Keratinocyte (primary cell): ENCODE measurements at regions not wholly inside any gene's neighbourhood (a gene's known extent, or its start where the extent isn't known, plus 50 kb on each side); places are given as distances from the start of the nearest gene placed in this dataset.

ENCODE experiments used
- DNase-seq: peaks from one replicate; pipeline ENCODE4 v3.0.0-alpha.2; 2011; ENCODE audit warnings: low read depth, missing footprints, low spot score
- FAIRE-seq: peaks from 2 replicates; lab custom pipeline; 2011; peaks lifted over from hg19 to GRCh38; lab: Jason Lieb, UNC
- H2AFZ ChIP-seq: 2 replicates; pipeline ENCODE4 v1.6.0; 2012; ENCODE audit warnings: low read length, control low read depth, inconsistent platforms; ENCODE audit not compliant: control insufficient read depth
- H3K27ac ChIP-seq: 2 replicates; pipeline ENCODE4 v1.5.1; 2011; ENCODE audit warnings: low read length; ENCODE audit not compliant: control insufficient read depth, insufficient read depth
- H3K27me3 ChIP-seq: 3 replicates; pipeline ENCODE4 v1.6.0; 2011; ENCODE audit warnings: low read length; ENCODE audit not compliant: control insufficient read depth, insufficient read depth; ENCODE audit errors: extremely low read depth
- H3K36me3 ChIP-seq, 2 experiments: 2 replicates in 1 of 2; 3 replicates in 1 of 2; pipeline ENCODE4 v1.5.1; 2011; ENCODE audit warnings: low read length in 2 of 2, mild to moderate bottlenecking in 1 of 2; ENCODE audit not compliant: control insufficient read depth in 2 of 2, insufficient read depth in 2 of 2; ENCODE audit errors: extremely low read depth in 1 of 2
- H3K4me1 ChIP-seq: 3 replicates; pipeline ENCODE4 v1.5.1; 2011; ENCODE audit warnings: low read length; ENCODE audit not compliant: control insufficient read depth, insufficient read depth; ENCODE audit errors: extremely low read depth
- H3K4me2 ChIP-seq: 3 replicates; pipeline ENCODE4 v1.6.0; 2011; ENCODE audit warnings: low read depth, low read length; ENCODE audit not compliant: control insufficient read depth, insufficient read depth; ENCODE audit errors: extremely low read depth
- H3K4me3 ChIP-seq, 3 experiments: fragments of 200-600 bp in 1 of 3; sonication (generic) in 1 of 3; 2 replicates in 2 of 3; 3 replicates in 1 of 3; pipeline ENCODE4 v1.5.1; 2011 to 2016; ENCODE audit warnings: low read length in 3 of 3, mild to moderate bottlenecking in 3 of 3, control low read depth in 2 of 3, inconsistent platforms in 1 of 3, low read depth in 1 of 3, mixed read lengths in 1 of 3, mixed run types in 1 of 3, moderate library complexity in 1 of 3; ENCODE audit not compliant: control insufficient read depth in 2 of 3, insufficient read depth in 2 of 3; ENCODE audit errors: extremely low read depth in 1 of 3
- H3K79me2 ChIP-seq: 2 replicates; pipeline ENCODE4 v1.6.0; 2012; ENCODE audit warnings: low read length; ENCODE audit not compliant: control insufficient read depth, insufficient read depth
- H3K9ac ChIP-seq: 3 replicates; pipeline ENCODE4 v1.6.0; 2011; ENCODE audit warnings: low read length; ENCODE audit not compliant: control insufficient read depth, insufficient read depth; ENCODE audit errors: extremely low read depth
- H3K9me1 ChIP-seq: 3 replicates; pipeline ENCODE4 v1.6.0; 2011; ENCODE audit warnings: low read length; ENCODE audit not compliant: control insufficient read depth, insufficient read depth; ENCODE audit errors: extremely low read depth
- H3K9me3 ChIP-seq: 2 replicates; pipeline ENCODE4 v1.5.1; 2012; ENCODE audit warnings: low read depth, low read length; ENCODE audit not compliant: control insufficient read depth
- H4K20me1 ChIP-seq: 3 replicates; pipeline ENCODE4 v1.6.0; 2011; ENCODE audit warnings: low read length; ENCODE audit not compliant: control insufficient read depth, insufficient read depth; ENCODE audit errors: extremely low read depth
- CTCF ChIP-seq, 3 experiments: IDR thresholded peaks in 1 of 3; conservative IDR thresholded peaks in 1 of 3; optimal IDR thresholded peaks in 1 of 3; 2 replicates in 2 of 3; 3 replicates in 1 of 3; pipeline versions ENCODE3 to v1.5.1; 2011; ENCODE audit warnings: low read length in 3 of 3, mild to moderate bottlenecking in 3 of 3, moderate library complexity in 2 of 3, control low read depth in 1 of 3, inconsistent platforms in 1 of 3; ENCODE audit not compliant: insufficient read depth in 2 of 3; ENCODE audit errors: extremely low read depth in 1 of 3
- EZH2 ChIP-seq: IDR thresholded peaks from one replicate; pipeline ENCODE4 v1.6.1; 2012; ENCODE audit warnings: inconsistent platforms, mild to moderate bottlenecking, low read length, moderate library complexity
- dilution Hi-C: fragments of 300-500 bp; cut with MboI; formaldehyde crosslinking; loops from one replicate; pipeline ENCODE4 v1.7.0; 2020; ENCODE audit warnings: low sequenced_read_pairs; ENCODE audit not compliant: extremely low pct_ligation_motif_present

DNA sequence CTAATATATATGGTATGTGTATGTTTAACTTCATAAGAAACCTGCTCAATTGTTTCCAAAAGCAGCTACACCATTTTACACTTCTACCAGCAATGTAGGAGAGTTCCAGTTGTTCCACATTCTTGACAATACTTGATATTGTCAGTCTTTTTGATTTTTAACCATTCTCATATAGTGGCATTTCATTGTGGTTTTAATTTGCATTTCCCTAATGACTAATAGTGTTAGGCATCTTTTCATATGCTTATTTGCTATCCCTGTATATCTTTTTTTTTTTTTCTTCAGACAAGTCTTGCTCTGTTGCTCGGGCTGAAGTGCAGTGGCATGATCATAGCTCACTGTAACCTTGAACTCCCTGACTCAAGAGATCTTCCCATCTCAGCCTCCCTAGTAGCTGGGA, 58.2 kb upstream of the TRIM2 start:
- H3K9me1 ChIP-seq, result no peaks in the 10 kb centered on the region
- H3K27me3 ChIP-seq, result peaks cover 3% of the 10 kb centered on the region
- no peak overlapping the region for H2AFZ ChIP-seq
- FAIRE-seq (peak; percentile 75), DNase-seq (no peak)
- peaks cover 27% of the 10 kb centered on the region for H3K4me1 ChIP-seq
- H3K9me3 ChIP-seq, result no peaks in the 10 kb centered on the region
- TF ChIP-seq CTCF (optimal IDR thresholded peaks at IDR 0.05 in 1 of 3, IDR thresholded peaks at IDR 0.05 in 1 of 3, conservative IDR thresholded peaks at IDR 0.05 in 1 of 3; ENCODE audit: extremely low read depth in 1 of 3, insufficient read depth in 2 of 3, low read length in 3 of 3) (no peak), EZH2 (no peak)
- H3K79me2 ChIP-seq, result no peaks in the 10 kb centered on the region
- H3K4me3 ChIP-seq, result no peak overlapping the region
- H3K36me3 ChIP-seq, result no peaks in the 10 kb centered on the region
- dilution Hi-C loops, result no loop called here
- no peaks in the 10 kb centered on the region for H4K20me1 ChIP-seq
- H3K9ac ChIP-seq, result no peak overlapping the region
- no peak overlapping the region for H3K27ac ChIP-seq
- H3K4me2 ChIP-seq, result no peak overlapping the region

DNA sequence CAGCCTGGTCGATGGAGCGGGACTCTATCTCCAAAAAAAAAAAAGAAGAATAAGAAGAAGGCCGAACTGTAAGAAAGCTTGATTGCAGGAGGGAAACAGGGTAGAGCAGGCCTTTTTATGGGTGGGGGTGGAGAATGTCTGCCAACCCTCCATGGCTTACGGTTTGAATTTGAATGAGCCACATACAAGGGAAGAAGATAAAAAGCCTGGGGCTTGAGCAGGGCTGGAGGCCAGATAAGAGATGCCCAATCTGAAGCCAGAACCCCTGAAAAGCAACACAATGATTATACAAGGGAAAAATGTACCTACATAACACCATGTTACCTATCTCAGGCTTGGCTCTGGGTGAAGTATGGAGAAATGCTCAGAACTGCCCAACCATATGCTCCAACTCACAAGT, 57.3 kb upstream of the TRIM2 start:
- H3K4me3 ChIP-seq, result no peak overlapping the region
- no peaks in the 10 kb centered on the region for H3K79me2 ChIP-seq
- peaks cover 3% of the 10 kb centered on the region for H3K27me3 ChIP-seq
- no peak overlapping the region for H3K27ac ChIP-seq
- H3K4me2 ChIP-seq, result no peak overlapping the region
- FAIRE-seq (no peak), DNase-seq (no peak)
- peaks cover 27% of the 10 kb centered on the region for H3K4me1 ChIP-seq
- no peak overlapping the region for H3K9ac ChIP-seq
- H2AFZ ChIP-seq, result no peak overlapping the region
- no peaks in the 10 kb centered on the region for H3K9me3 ChIP-seq
- H3K36me3 ChIP-seq, result no peaks in the 10 kb centered on the region
- no peaks in the 10 kb centered on the region for H4K20me1 ChIP-seq
- no peaks in the 10 kb centered on the region for H3K9me1 ChIP-seq
- TF ChIP-seq EZH2 (no peak), CTCF (optimal IDR thresholded peaks at IDR 0.05 in 1 of 3, IDR thresholded peaks at IDR 0.05 in 1 of 3, conservative IDR thresholded peaks at IDR 0.05 in 1 of 3; ENCODE audit: extremely low read depth in 1 of 3, insufficient read depth in 2 of 3, low read length in 3 of 3) (no peak)
- dilution Hi-C loops, result no loop called here
